SK-N-MC (cell line): ENCODE measurements at regions not wholly inside any gene's neighbourhood (a gene's known extent, or its start where the extent isn't known, plus 50 kb on each side); places are given as distances from the start of the nearest gene placed in this dataset.

Experiments
- DNase-seq: peaks from one replicate; pipeline ENCODE4 v3.0.0-alpha.2; 2011; ENCODE audit warnings: low read depth, low spot score
- H3K27ac ChIP-seq: fragments of 200-600 bp; sonication (generic); 2 replicates; pipeline ENCODE4 v1.5.1; 2016; ENCODE audit warnings: mixed run types
- H3K36me3 ChIP-seq: fragments of 200-600 bp; sonication (generic); 2 replicates; pipeline ENCODE4 v1.6.1; 2017; ENCODE audit warnings: antibody characterized with exemption, low read length, mixed read lengths; ENCODE audit not compliant: insufficient read depth
- H3K4me3 ChIP-seq: fragments of 200-600 bp; sonication (generic); 2 replicates; pipeline ENCODE4 v1.5.1; 2016
- H3K9ac ChIP-seq: fragments of 200-600 bp; sonication (generic); 2 replicates; pipeline ENCODE4 v1.8.0; 2017; ENCODE audit warnings: mixed run types, mixed read lengths; ENCODE audit not compliant: insufficient read length
- H3K9me3 ChIP-seq: fragments of 200-600 bp; sonication (generic); 2 replicates; pipeline ENCODE4 v1.6.1; 2017; ENCODE audit warnings: low read depth, mild to moderate bottlenecking, antibody characterized with exemption, low read length, moderate library complexity, mixed read lengths
- EZH2 ChIP-seq: fragments of 200-600 bp; sonication (generic); IDR thresholded peaks from one replicate; pipeline ENCODE4 v1.6.1; 2017; ENCODE audit warnings: antibody characterized with exemption
- FOXP2 ChIP-seq: optimal IDR thresholded peaks from 2 replicates; pipeline ENCODE3; 2011; ENCODE audit warnings: mild to moderate bottlenecking, moderate library complexity; ENCODE audit not compliant: insufficient read depth; ENCODE audit errors: extremely low read length, control extremely low read depth
- POLR2AphosphoS5 ChIP-seq: IDR thresholded peaks from 2 replicates; pipeline ENCODE4 v1.6.1; 2012; ENCODE audit warnings: mild to moderate bottlenecking, low read depth, low read length, borderline replicate concordance

DNA sequence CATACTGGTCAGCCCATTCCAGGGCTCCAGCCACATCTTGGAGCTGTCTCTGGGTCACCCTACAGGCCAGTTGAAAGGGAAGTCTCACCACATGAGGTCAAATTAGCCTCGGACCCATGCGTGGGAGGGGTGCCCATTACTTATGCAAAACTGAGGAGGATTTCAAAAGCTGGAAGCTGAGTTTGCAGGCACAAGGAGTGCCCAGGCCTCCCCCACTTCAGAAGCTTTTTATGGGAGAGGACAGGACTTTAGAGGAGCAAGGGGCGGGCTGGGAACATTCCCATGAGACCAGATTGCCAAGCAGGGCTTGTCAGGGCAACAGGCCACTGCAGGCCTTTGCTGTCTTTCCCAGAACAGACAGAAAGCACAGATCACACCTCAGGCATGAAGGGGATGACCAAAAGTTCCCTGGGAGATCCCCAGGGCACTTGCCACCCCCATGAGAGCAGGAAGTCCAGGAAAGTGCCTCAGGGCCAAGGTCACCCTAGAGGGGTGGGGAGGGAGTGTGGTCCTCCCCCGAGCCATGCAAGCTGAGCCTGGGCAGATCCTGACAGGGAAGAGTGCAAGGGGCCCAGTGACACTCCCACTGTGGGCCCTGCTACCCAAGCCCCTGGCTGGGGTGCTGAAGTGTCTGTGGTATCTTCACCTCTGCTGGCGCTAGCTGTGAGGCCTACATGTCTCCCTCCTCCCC, 267.7 kb downstream of the BCL11A start:
- H3K9ac ChIP-seq: no peak overlapping the region
- DNase-seq: no peak
- H3K36me3 ChIP-seq: no peaks in the 10 kb centered on the region
- H3K4me3 ChIP-seq: no peak overlapping the region
- no peak overlapping the region for H3K27ac ChIP-seq
- TF ChIP-seq FOXP2 (no peak), POLR2AphosphoS5 (no peak)
- no peaks in the 10 kb centered on the region for H3K9me3 ChIP-seq

DNA sequence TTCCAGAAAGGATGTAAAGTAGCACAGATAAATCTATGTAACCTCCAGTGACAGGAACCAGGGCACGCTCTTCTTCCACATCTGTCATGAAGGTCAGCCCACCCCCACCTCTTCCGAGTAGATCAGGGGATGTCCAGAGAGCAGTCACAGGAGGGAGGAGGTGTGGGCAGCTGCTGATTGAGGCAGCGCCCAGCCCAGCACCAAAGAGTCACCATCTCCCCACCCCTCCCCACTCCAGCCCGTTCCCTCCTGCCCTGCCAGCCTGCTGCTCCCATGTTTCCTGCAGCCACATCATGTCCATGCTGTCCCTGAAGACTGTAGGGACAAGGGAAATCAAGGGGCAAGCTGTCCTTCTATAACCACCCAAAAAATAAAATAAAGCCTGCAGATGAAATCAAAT, 269.8 kb downstream of the BCL11A start:
- DNase-seq: no peak
- Histone ChIP-seq H3K27ac (no peak overlapping the region), H3K9ac (no peak overlapping the region), H3K36me3 (no peaks in the 10 kb centered on the region), H3K9me3 (no peaks in the 10 kb centered on the region), H3K4me3 (no peak overlapping the region)
- no peak for TF ChIP-seq EZH2
- TF ChIP-seq POLR2AphosphoS5: no peak
- no peak for TF ChIP-seq FOXP2

DNA sequence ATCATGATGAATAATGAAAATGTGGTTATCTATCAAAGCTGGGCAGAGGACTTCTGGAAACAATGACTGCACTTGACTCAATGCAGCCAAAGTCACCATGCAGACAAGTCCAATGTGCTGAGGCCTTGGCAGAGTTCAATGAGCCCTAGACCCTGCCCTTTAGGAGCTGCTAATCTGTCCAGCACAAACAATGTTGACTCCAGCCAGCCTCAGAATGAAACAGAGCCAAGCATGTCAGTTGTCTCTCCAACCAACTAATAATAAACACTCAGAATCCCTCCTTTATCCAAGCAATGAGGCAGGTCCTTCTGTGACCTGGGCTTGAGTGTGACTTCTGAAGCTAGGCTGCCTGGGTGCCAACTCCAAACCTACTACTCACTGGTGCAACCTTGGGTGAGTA, 270.6 kb downstream of the BCL11A start:
- DNase-seq: no peak
- no peak overlapping the region for H3K27ac ChIP-seq

DNA sequence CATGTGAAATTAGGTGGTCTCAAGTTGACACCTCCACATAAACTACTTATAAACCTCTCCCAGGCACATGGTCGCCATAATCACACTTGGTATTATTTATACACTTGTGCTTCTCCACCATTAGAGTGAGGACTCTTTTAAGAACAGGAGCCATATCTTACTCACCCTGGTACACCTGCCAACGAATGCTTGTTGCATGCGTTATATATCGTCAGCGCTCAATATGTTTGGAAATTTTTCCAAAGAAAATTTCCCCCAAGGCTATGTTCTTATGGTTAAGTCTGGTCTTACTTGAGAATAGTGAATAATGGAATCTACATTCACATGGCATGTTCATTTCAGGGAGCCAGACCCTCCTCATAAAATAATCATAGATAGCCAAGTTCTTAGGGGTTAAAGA, 271.7 kb downstream of the BCL11A start:
- no peak for TF ChIP-seq POLR2AphosphoS5
- no peak for TF ChIP-seq EZH2
- TF ChIP-seq FOXP2: no peak
- no peaks in the 10 kb centered on the region for H3K36me3 ChIP-seq
- DNase-seq: no peak

More for the DNA sequence above, 270.6 kb downstream of the BCL11A start:
- TF ChIP-seq POLR2AphosphoS5: no peak
- H3K36me3 ChIP-seq: no peaks in the 10 kb centered on the region
- no peaks in the 10 kb centered on the region for H3K9me3 ChIP-seq
- no peak overlapping the region for H3K4me3 ChIP-seq
- no peak overlapping the region for H3K9ac ChIP-seq

DNA sequence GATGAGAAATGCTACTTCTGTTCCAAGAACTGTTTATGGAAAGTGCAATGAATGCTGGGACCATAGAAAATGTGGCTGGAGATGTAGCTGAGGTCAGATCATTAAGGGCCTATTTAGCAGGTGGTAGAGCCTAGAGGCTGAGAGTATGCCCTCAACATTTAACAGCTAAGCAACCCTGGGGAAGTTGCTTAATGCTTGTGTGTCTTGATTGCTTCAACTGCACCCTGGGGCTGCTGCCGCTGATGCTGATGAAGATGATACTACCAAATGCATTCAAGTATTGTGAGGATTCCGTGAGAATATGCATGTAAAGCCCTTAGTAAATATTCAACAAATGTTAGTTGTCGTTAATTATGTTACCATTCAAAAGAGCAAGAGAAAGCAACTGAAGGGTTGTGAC, 273.2 kb downstream of the BCL11A start:
- Histone ChIP-seq H3K9ac (no peak overlapping the region), H3K27ac (no peak overlapping the region), H3K4me3 (no peak overlapping the region), H3K9me3 (no peaks in the 10 kb centered on the region), H3K36me3 (no peaks in the 10 kb centered on the region)
- no peak for DNase-seq
- TF ChIP-seq FOXP2 (no peak), POLR2AphosphoS5 (no peak), EZH2 (no peak)

More for the DNA sequence above, 271.7 kb downstream of the BCL11A start:
- Histone ChIP-seq H3K4me3 (no peak overlapping the region), H3K9me3 (no peaks in the 10 kb centered on the region), H3K27ac (no peak overlapping the region), H3K9ac (no peak overlapping the region)

DNA sequence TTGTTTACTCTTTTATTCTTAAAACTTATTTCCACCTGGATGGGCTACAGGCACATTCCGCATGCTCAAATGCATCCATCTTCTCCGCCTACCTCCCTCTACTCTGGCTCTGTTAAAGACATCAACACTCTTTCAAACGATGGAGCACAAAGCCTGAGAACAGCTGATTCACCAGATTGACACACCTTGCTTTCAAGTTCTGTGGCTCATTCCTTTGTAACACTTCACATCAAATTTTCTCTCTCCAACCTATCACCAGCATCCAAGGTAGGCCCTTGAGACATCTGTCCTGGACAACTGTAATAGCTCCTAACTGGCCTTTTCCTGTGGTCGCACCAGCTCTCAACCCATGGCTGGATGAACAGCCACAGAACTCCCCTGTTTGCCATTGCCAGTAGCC, 274.5 kb downstream of the BCL11A start:
- H3K36me3 ChIP-seq: no peaks in the 10 kb centered on the region
- H3K27ac ChIP-seq: no peak overlapping the region
- no peak overlapping the region for H3K4me3 ChIP-seq
- no peak overlapping the region for H3K9ac ChIP-seq
- DNase-seq: no peak
- H3K9me3 ChIP-seq: no peaks in the 10 kb centered on the region
- TF ChIP-seq FOXP2: no peak
- TF ChIP-seq EZH2: no peak
- no peak for TF ChIP-seq POLR2AphosphoS5

DNA sequence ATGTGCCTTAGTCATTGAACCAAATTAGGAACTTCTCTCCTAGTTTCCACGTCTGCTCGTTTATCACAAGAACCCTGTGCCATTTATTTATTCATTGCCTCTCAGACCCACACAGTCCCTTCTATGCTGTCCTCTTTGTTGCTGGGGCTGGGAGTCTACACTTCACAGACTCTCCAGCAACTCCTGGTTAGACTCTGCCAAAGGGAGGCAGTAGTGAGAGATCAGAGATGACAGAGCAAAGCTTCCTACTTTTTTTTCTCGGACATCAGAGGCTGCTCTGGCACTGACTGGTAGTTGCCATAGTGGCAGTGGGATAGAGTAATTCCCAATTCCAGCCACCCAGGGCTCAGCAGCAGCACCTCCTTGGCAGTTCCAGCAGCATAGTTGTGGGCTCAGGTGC, 277.5 kb downstream of the BCL11A start:
- no peak for TF ChIP-seq FOXP2
- no peak for TF ChIP-seq POLR2AphosphoS5
- TF ChIP-seq EZH2: no peak
- Histone ChIP-seq H3K36me3 (no peaks in the 10 kb centered on the region), H3K9ac (no peak overlapping the region), H3K4me3 (no peak overlapping the region), H3K27ac (no peak overlapping the region), H3K9me3 (no peaks in the 10 kb centered on the region)
- DNase-seq: no peak

DNA sequence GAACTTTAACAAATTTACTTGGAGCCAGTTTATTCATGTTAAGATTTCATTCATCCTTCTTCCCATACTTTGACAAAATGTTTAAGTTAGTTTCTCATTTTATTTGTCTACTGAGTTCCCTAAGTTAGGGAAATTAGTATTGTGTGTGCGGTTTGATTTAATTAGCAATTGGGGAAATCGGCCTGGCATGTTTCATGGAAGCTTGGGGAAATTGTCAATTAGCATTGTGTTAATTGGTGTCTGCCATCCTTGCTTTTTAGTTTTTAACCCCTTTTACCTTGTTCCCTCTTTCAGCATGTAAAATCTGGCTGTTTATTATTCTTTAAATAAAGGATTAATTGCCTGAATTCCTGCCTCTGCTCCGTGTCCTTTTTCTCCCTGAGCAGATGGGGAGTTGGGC, 279.6 kb downstream of the BCL11A start:
- Histone ChIP-seq H3K9me3 (no peaks in the 10 kb centered on the region), H3K4me3 (no peak overlapping the region), H3K27ac (no peak overlapping the region), H3K9ac (no peak overlapping the region), H3K36me3 (no peaks in the 10 kb centered on the region)
- no peak for TF ChIP-seq EZH2
- TF ChIP-seq POLR2AphosphoS5: no peak
- TF ChIP-seq FOXP2: no peak
- no peak for DNase-seq

DNA sequence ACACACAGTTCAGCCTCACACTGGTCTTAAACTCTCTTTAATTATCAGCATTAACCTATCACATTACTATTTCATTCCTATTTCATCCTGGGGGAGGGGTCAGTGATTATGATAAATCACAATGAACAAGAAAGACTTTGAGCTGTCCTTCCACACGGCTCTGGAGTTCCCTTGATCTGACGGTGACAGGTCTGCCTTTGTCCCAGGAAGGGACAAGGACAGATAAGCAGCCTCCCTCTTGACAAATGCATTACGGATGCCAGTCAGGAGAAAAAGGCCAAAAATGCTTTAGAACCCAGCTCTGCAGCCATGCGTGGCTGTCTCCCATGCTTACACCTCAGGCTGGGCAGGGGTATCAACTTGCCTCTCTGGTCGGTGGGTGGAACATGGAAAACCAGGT, 281.7 kb downstream of the BCL11A start:
- no peak for DNase-seq
- Histone ChIP-seq H3K9me3 (no peaks in the 10 kb centered on the region), H3K9ac (no peak overlapping the region), H3K4me3 (no peak overlapping the region), H3K36me3 (no peaks in the 10 kb centered on the region), H3K27ac (no peak overlapping the region)
- no peak for TF ChIP-seq EZH2
- no peak for TF ChIP-seq POLR2AphosphoS5
- no peak for TF ChIP-seq FOXP2
